AG08396 (cell line): ENCODE measurements at regions not wholly inside any gene's neighbourhood (a gene's known extent, or its start where the extent isn't known, plus 50 kb on each side); places are given as distances from the start of the nearest gene placed in this dataset.
A peak's percentile ranks its signal among the peaks of the same experiment; 100 is the strongest.

Source experiments
- DNase-seq: peaks from one replicate; pipeline ENCODE4 v3.0.0; 2012; ENCODE audit warnings: low spot score, mixed read lengths

- DNase-seq: no peak
These were observed 96.0 kb upstream of the ATP10A start for GRCh38 chr15:25959100-25959499.

GRCh38 chr15:25955628-25956027 is 92.5 kb upstream of the ATP10A start:
- no peak for DNase-seq

- no peak for DNase-seq
These were observed 91.3 kb upstream of the ATP10A start for GRCh38 chr15:25954398-25954797.

GRCh38 chr15:25950014-25950413 is 86.9 kb upstream of the ATP10A start:
- no peak for DNase-seq

- no peak for DNase-seq
These were observed 84.5 kb upstream of the ATP10A start for GRCh38 chr15:25947323-25948314.

- no peak for DNase-seq
These were observed 83.2 kb upstream of the ATP10A start for GRCh38 chr15:25946241-25946805.

- DNase-seq: no peak
These were observed 81.3 kb upstream of the ATP10A start for GRCh38 chr15:25944386-25944785.

- DNase-seq: no peak
These were observed 80.7 kb upstream of the ATP10A start for GRCh38 chr15:25943831-25944230.

GRCh38 chr15:25939122-25939521 is 76.0 kb upstream of the ATP10A start:
- no peak for DNase-seq

GRCh38 chr15:25937796-25938195 is 74.7 kb upstream of the ATP10A start:
- DNase-seq: no peak

GRCh38 chr15:25936004-25936403 is 72.9 kb upstream of the ATP10A start:
- no peak for DNase-seq

GRCh38 chr15:25933456-25934158 is 70.5 kb upstream of the ATP10A start:
- peak; percentile 85 for DNase-seq

GRCh38 chr15:25932696-25933095 is 69.6 kb upstream of the ATP10A start:
- no peak for DNase-seq

GRCh38 chr15:25931851-25932250 is 68.7 kb upstream of the ATP10A start:
- no peak for DNase-seq

- DNase-seq: no peak
These were observed 67.8 kb upstream of the ATP10A start for GRCh38 chr15:25930931-25931330.
